K562 (cell line): ENCODE measurements at regions not wholly inside any gene's neighbourhood (a gene's known extent, or its start where the extent isn't known, plus 50 kb on each side); places are given as distances from the start of the nearest gene placed in this dataset.

Experiments
- ATAC-seq: fragments of 200-7000 bp; cut with Tn5 transposase; 3 replicates; pipeline ENCODE4 v1.9.1; 2020; ENCODE audit warnings: moderate library complexity
- BruUV-seq: library from RNA; stranded (reverse); fragments of 400-500 nt; replicated peaks from 2 replicates; lab custom pipeline; 2021; lab: Mats Ljungman, UMichigan
- CTCF ChIA-PET: fragments of 300-600 bp; formaldehyde crosslinking; extraction: SDS; loops from one replicate; lab custom pipeline; 2021; ENCODE audit warnings: low intra/inter-chr PET ratio; lab: Yijun Ruan, JAX
- POLR2A ChIA-PET: fragments of 300-600, 350-650 bp; sonication (Branson Sonifier 250); formaldehyde crosslinking; extraction: SDS; loops from one replicate; lab custom pipeline; 2021; ENCODE audit warnings: antibody characterized with exemption, inconsistent platforms; lab: Yijun Ruan, JAX
- DNase-seq, 4 experiments: peaks; one replicate each; pipeline versions ENCODE4 v3.0.0 to v3.0.0-alpha.2; 2011 to 2018; ENCODE audit warnings: low spot score in 3 of 4, mixed read lengths in 3 of 4; ENCODE audit errors: extremely low read depth in 1 of 4
- FAIRE-seq: peaks from 2 replicates; lab custom pipeline; 2011; peaks lifted over from hg19 to GRCh38; lab: Jason Lieb, UNC
- H2AFZ ChIP-seq: 2 replicates; pipeline ENCODE4 v1.6.0; 2011; ENCODE audit warnings: low read depth, low read length, control low read depth, inconsistent platforms
- H3K27ac ChIP-seq: fragments of 200-600 bp; 3 replicates; pipeline ENCODE4 v1.8.0; 2011; ENCODE audit warnings: low read depth, mild to moderate bottlenecking, control low read depth, inconsistent platforms, low read length, moderate library complexity, mixed read lengths; ENCODE audit errors: extremely low read depth
- H3K27me3 ChIP-seq, 2 experiments: fragments of 300-600 bp in 1 of 2; 2 replicates in 1 of 2; 3 replicates in 1 of 2; pipeline versions ENCODE4 v1.6.0 to v1.8.0; 2011; ENCODE audit warnings: inconsistent platforms in 2 of 2, low read length in 2 of 2, mild to moderate bottlenecking in 1 of 2, mixed read lengths in 1 of 2, moderate library complexity in 1 of 2; ENCODE audit not compliant: control insufficient read depth in 2 of 2, insufficient read depth in 2 of 2
- H3K36me3 ChIP-seq: fragments of 300-600 bp; 3 replicates; pipeline ENCODE4 v1.8.0; 2011; ENCODE audit warnings: mild to moderate bottlenecking, low read length, inconsistent platforms; ENCODE audit not compliant: control insufficient read depth, insufficient read depth
- H3K4me1 ChIP-seq, 2 experiments: fragments of 200-600 bp in 1 of 2; replicated peaks in 1 of 2; 2 replicates in 1 of 2; 3 replicates in 1 of 2; pipeline versions ENCODE4 v1.5.1 to v1.8.0; 2011; ENCODE audit warnings: inconsistent platforms in 2 of 2, low read length in 2 of 2, mild to moderate bottlenecking in 1 of 2, mixed read lengths in 1 of 2, moderate library complexity in 1 of 2; ENCODE audit not compliant: control insufficient read depth in 2 of 2, insufficient read depth in 2 of 2
- H3K4me2 ChIP-seq: 2 replicates; pipeline ENCODE4 v1.6.1; 2011; ENCODE audit warnings: low read length, control low read depth, inconsistent platforms, mixed read lengths; ENCODE audit not compliant: insufficient read depth
- H3K4me3 ChIP-seq: fragments of 200-600 bp; sonication (generic), shearing (Covaris generic); 2 replicates; pipeline ENCODE4 v1.5.1; 2016; ENCODE audit warnings: control low read depth, inconsistent platforms
- H3K79me2 ChIP-seq: fragments of 200-600 bp; 3 replicates; pipeline ENCODE4 v1.8.0; 2011; ENCODE audit warnings: low read length, inconsistent platforms; ENCODE audit not compliant: control insufficient read depth, insufficient read depth
- H3K9ac ChIP-seq, 2 experiments: 2 replicates each; pipeline versions ENCODE4 v1.6.0 to v1.6.1; 2011; ENCODE audit warnings: low read depth in 2 of 2, low read length in 2 of 2, control low read depth in 1 of 2, inconsistent platforms in 1 of 2, mild to moderate bottlenecking in 1 of 2, mixed read lengths in 1 of 2; ENCODE audit not compliant: insufficient read depth in 1 of 2
- H3K9me1 ChIP-seq: one replicate; pipeline ENCODE4 v1.6.0; 2011; ENCODE audit warnings: inconsistent platforms, mild to moderate bottlenecking, low read length, moderate library complexity; ENCODE audit not compliant: control insufficient read depth, insufficient read depth
- H3K9me3 ChIP-seq: replicated peaks from 2 replicates; pipeline ENCODE4 v1.5.1; 2011; ENCODE audit warnings: low read depth, low read length, inconsistent platforms; ENCODE audit not compliant: control insufficient read depth, insufficient read depth
- H4K20me1 ChIP-seq: replicated peaks from 2 replicates; pipeline ENCODE4 v1.6.1; 2011; ENCODE audit warnings: low read length, inconsistent platforms, mixed read lengths; ENCODE audit not compliant: control insufficient read depth, insufficient read depth
- ETV5 ChIP-seq: sonication (generic); formaldehyde crosslinking; IDR thresholded peaks from 2 replicates; pipeline ENCODE4 v1.4.0; 2020; ENCODE audit warnings: low read depth, mild to moderate bottlenecking, missing genetic modification reagents
- ZNF699 ChIP-seq: fragments of 250-450 bp; sonication (Bioruptor Pico); IDR thresholded peaks from 2 replicates; pipeline ENCODE4 v1.8.0; 2021; ENCODE audit warnings: mild to moderate bottlenecking, moderate library complexity; ENCODE audit not compliant: insufficient replicate concordance
- WGBS: fragments of 100-300 bp; shearing (Covaris generic); methylation state at CpG from one replicate; pipeline ENCODE4 v1.1.6; 2016; ENCODE audit warnings: low coverage, mixed read lengths; ENCODE audit not compliant: insufficient coverage; ENCODE audit errors: missing lambda C conversion rate; 5-methylcytosine and 5-hydroxymethylcytosine counted together
- in situ Hi-C: fragments of 300-500 bp; cut with MboI; formaldehyde crosslinking; loops from 4 replicates; pipeline ENCODE4 v1.15.0; 2018; ENCODE audit warnings: inconsistent platforms, mixed read lengths
- intact Hi-C: fragments of 100-400 bp; cut with micrococcal nuclease; formaldehyde crosslinking; loops from 2 replicates; pipeline ENCODE4 v1.14.2; 2022
- TF ChIP-seq, protein P1 (sequence below): fragments of 450-650 bp; IDR thresholded peaks from 2 replicates; pipeline ENCODE4 v1.7.1; 2018; ENCODE audit warnings: mild to moderate bottlenecking, low read depth; ENCODE audit not compliant: partially characterized antibody

DNA sequence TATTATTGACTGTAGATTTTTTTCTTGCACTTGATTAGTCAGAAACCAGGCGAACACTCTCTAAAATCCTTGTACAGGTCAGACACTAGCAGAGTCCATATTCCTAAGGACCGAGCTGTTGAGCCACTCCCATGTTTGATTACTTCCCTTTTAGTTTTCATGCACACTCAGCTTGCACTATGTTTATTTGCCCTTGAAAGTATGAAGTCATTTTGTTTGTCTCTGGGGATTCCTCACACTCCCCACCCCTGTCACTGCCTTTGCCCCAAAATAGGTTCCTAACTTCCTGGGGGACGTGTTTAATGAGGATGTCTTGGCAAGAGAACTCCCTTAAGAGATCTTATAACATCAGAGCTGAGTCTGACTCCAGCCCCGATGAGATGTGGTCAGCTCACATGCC lies 182.1 kb downstream of the EVX1 start:
- Histone ChIP-seq H3K79me2 (no peaks in the 10 kb centered on the region), H3K27me3 (peaks cover 0 to 5% of the 10 kb centered on the region in 2 experiments; a peak in 2 of 5 replicates), H3K4me2 (no peak overlapping the region), H3K4me1 (no peaks in the 10 kb centered on the region), H3K9ac (no peak overlapping the region), H3K27ac (no peak overlapping the region), H2AFZ (no peak overlapping the region), H3K4me3 (no peak overlapping the region), H3K36me3 (no peaks in the 10 kb centered on the region), H3K9me3 (no peaks in the 10 kb centered on the region; the same call in 1 of the 2 replicates), H3K9me1 (no peaks in the 10 kb centered on the region)
- DNase-seq (no peak), ATAC-seq (no peak), FAIRE-seq (no peak)
- in situ Hi-C loops (no loop called here), intact Hi-C loops (no loop called here)
- ChIA-PET CTCF (interaction anchor here (0.6 kb wide), 1 partner anchor 905 kb away, joined by 3 read pairs; no protein-coding TSS in a partner anchor), POLR2A (interaction anchor here (0.5 to 0.7 kb wide), 2 partner anchors 56 to 448 kb away, joined by 3 read pairs; no protein-coding TSS in a partner anchor)
- WGBS: 6% methylated on average over 4 of the region's 4 CpGs
- BruUV-seq: no TSS peak
- TF ChIP-seq, protein P1, sequence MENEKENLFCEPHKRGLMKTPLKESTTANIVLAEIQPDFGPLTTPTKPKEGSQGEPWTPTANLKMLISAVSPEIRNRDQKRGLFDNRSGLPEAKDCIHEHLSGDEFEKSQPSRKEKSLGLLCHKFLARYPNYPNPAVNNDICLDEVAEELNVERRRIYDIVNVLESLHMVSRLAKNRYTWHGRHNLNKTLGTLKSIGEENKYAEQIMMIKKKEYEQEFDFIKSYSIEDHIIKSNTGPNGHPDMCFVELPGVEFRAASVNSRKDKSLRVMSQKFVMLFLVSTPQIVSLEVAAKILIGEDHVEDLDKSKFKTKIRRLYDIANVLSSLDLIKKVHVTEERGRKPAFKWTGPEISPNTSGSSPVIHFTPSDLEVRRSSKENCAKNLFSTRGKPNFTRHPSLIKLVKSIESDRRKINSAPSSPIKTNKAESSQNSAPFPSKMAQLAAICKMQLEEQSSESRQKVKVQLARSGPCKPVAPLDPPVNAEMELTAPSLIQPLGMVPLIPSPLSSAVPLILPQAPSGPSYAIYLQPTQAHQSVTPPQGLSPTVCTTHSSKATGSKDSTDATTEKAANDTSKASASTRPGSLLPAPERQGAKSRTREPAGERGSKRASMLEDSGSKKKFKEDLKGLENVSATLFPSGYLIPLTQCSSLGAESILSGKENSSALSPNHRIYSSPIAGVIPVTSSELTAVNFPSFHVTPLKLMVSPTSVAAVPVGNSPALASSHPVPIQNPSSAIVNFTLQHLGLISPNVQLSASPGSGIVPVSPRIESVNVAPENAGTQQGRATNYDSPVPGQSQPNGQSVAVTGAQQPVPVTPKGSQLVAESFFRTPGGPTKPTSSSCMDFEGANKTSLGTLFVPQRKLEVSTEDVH: no peak
- no peak for TF ChIP-seq ETV5 (CRISPR knock-in tag)
- TF ChIP-seq ZNF699 (CRISPR knock-in tag): no peak
- TF ChIP-seq, all 486 proteins: peak for 0
- H4K20me1 ChIP-seq: no peaks in the 10 kb centered on the region
